Peyer's patch (tissue), 4 donors: ENCODE measurements at regions not wholly inside any gene's neighbourhood (a gene's known extent, or its start where the extent isn't known, plus 50 kb on each side); places are given as distances from the start of the nearest gene placed in this dataset.

ENCODE experiments used
- DNase-seq, 3 donors: peaks; one replicate each; pipeline ENCODE4 v3.0.0-alpha.2; 2017 to 2019
- H3K27ac ChIP-seq, 4 donors: fragments of 200-600 bp; sonication (generic); one replicate each; pipeline ENCODE4 v1.5.1; 2016 to 2019
- H3K27me3 ChIP-seq, 2 donors: fragments of 200-600 bp; sonication (generic); one replicate each; pipeline ENCODE4 v1.5.1; 2019
- H3K36me3 ChIP-seq, 3 donors: fragments of 200-600 bp; sonication (generic); one replicate each; pipeline ENCODE4 v1.5.1; 2016 to 2019
- H3K4me1 ChIP-seq, 4 donors: fragments of 200-600 bp; sonication (generic); one replicate each; pipeline ENCODE4 v1.5.1; 2016 to 2019
- H3K4me3 ChIP-seq, 4 donors: fragments of 200-600 bp; sonication (generic); 1 replicate in 3 of 4; 2 replicates in 1 of 4; pipeline ENCODE4 v1.5.1; 2016 to 2019; ENCODE audit warnings: mild to moderate bottlenecking in 1 of 4
- H3K9me3 ChIP-seq, 4 donors: fragments of 200-600 bp; sonication (generic); one replicate each; pipeline ENCODE4 v1.5.1; 2016 to 2019; ENCODE audit warnings: mild to moderate bottlenecking in 1 of 4
- CTCF ChIP-seq, 6 experiments: fragments of 450-650 bp in 4 of 6; fragments of 200-600 bp in 2 of 6; sonication (generic) in 1 of 6; IDR thresholded peaks; one replicate each; pipeline ENCODE4 v1.5.1; 2017 to 2019; ENCODE audit warnings: antibody characterized with exemption in 6 of 6, mild to moderate bottlenecking in 3 of 6, moderate library complexity in 1 of 6
- POLR2A ChIP-seq, 2 donors: fragments of 450-650 bp; IDR thresholded peaks; one replicate each; pipeline ENCODE4 v1.5.1; 2017; ENCODE audit warnings: antibody characterized with exemption in 2 of 2, mild to moderate bottlenecking in 2 of 2, moderate library complexity in 2 of 2

- H3K36me3 ChIP-seq = no peaks in the 10 kb centered on the region
- H3K27ac ChIP-seq = no peak overlapping the region
- no peaks in the 10 kb centered on the region for H3K27me3 ChIP-seq
- no peaks in the 10 kb centered on the region for H3K4me1 ChIP-seq
- TF ChIP-seq POLR2A (IDR thresholded peaks at IDR 0.05) (no peak), CTCF (IDR thresholded peaks at IDR 0.05) (no peak)
- no peak for DNase-seq
- H3K9me3 ChIP-seq = no peaks in the 10 kb centered on the region
- H3K4me3 ChIP-seq = no peak overlapping the region
Measured at GRCh38 chr2:118568700-118569099, 278.7 kb downstream of the EN1 start.

GRCh38 chr2:118565786-118566540, 281.5 kb downstream of the EN1 start:
- no peaks in the 10 kb centered on the region for H3K36me3 ChIP-seq
- no peaks in the 10 kb centered on the region for H3K9me3 ChIP-seq
- no peak overlapping the region for H3K27ac ChIP-seq
- H3K4me3 ChIP-seq = no peak overlapping the region
- no peaks in the 10 kb centered on the region for H3K27me3 ChIP-seq
- no peak for DNase-seq
- H3K4me1 ChIP-seq = no peaks in the 10 kb centered on the region
- no peak for TF ChIP-seq CTCF (IDR thresholded peaks at IDR 0.05)
- TF ChIP-seq POLR2A (IDR thresholded peaks at IDR 0.05) = no peak

GRCh38 chr2:118565301-118565700, 282.1 kb downstream of the EN1 start:
- TF ChIP-seq POLR2A (IDR thresholded peaks at IDR 0.05) = no peak
- TF ChIP-seq CTCF (IDR thresholded peaks at IDR 0.05) = no peak
- no peaks in the 10 kb centered on the region for H3K27me3 ChIP-seq
- H3K4me3 ChIP-seq = no peak overlapping the region
- H3K27ac ChIP-seq = no peak overlapping the region
- H3K9me3 ChIP-seq = no peaks in the 10 kb centered on the region
- no peaks in the 10 kb centered on the region for H3K36me3 ChIP-seq
- DNase-seq = no peak
- H3K4me1 ChIP-seq = no peaks in the 10 kb centered on the region

GRCh38 chr2:118562144-118562543, 285.3 kb downstream of the EN1 start:
- no peak for TF ChIP-seq POLR2A (IDR thresholded peaks at IDR 0.05)
- no peak for TF ChIP-seq CTCF (IDR thresholded peaks at IDR 0.05)
- Histone ChIP-seq H3K4me1 (no peaks in the 10 kb centered on the region), H3K36me3 (no peaks in the 10 kb centered on the region), H3K27me3 (no peaks in the 10 kb centered on the region), H3K27ac (no peak overlapping the region), H3K9me3 (no peaks in the 10 kb centered on the region), H3K4me3 (no peak overlapping the region)
- no peak for DNase-seq

- Histone ChIP-seq H3K36me3 (no peaks in the 10 kb centered on the region), H3K9me3 (no peaks in the 10 kb centered on the region), H3K27me3 (no peaks in the 10 kb centered on the region), H3K4me3 (no peak overlapping the region), H3K27ac (no peak overlapping the region), H3K4me1 (no peaks in the 10 kb centered on the region)
- no peak for TF ChIP-seq CTCF (IDR thresholded peaks at IDR 0.05)
- TF ChIP-seq POLR2A (IDR thresholded peaks at IDR 0.05) = no peak
- no peak for DNase-seq
Measured at GRCh38 chr2:118558846-118559245, 288.6 kb downstream of the EN1 start.

GRCh38 chr2:118557791-118558190, 289.7 kb downstream of the EN1 start:
- no peaks in the 10 kb centered on the region for H3K9me3 ChIP-seq
- H3K4me1 ChIP-seq = no peaks in the 10 kb centered on the region
- H3K36me3 ChIP-seq = no peaks in the 10 kb centered on the region
- no peak overlapping the region for H3K27ac ChIP-seq
- no peaks in the 10 kb centered on the region for H3K27me3 ChIP-seq
- TF ChIP-seq CTCF (IDR thresholded peaks at IDR 0.05) (no peak), POLR2A (IDR thresholded peaks at IDR 0.05) (no peak)
- DNase-seq = no peak
- H3K4me3 ChIP-seq = no peak overlapping the region
